NB4 (cell line): ENCODE measurements at regions not wholly inside any gene's neighbourhood (a gene's known extent, or its start where the extent isn't known, plus 50 kb on each side); places are given as distances from the start of the nearest gene placed in this dataset.

Experiments used
- DNase-seq: peaks from one replicate; pipeline ENCODE4 v3.0.0; 2010; ENCODE audit warnings: low read depth
- H3K4me3 ChIP-seq: one replicate; pipeline ENCODE4 v1.5.1; 2011; ENCODE audit warnings: mild to moderate bottlenecking, low read depth, low read length, moderate library complexity
- MYC ChIP-seq: IDR thresholded peaks from 2 replicates; pipeline ENCODE4 v1.6.1; 2011; ENCODE audit warnings: low read depth, low read length
- POLR2A ChIP-seq: IDR thresholded peaks from 2 replicates; pipeline ENCODE4 v1.6.1; 2011; ENCODE audit warnings: mild to moderate bottlenecking; ENCODE audit not compliant: insufficient read length; ENCODE audit errors: extremely low read depth
- TF ChIP-seq, protein P1 (sequence below): IDR thresholded peaks from 2 replicates; pipeline ENCODE4 v1.6.1; 2011; ENCODE audit warnings: low read depth, low read length
- TF ChIP-seq, protein P2 (sequence below): IDR thresholded peaks from one replicate; pipeline ENCODE4 v1.5.1; 2012; ENCODE audit warnings: low read depth, low read length

GRCh38 chr3:99575683-99576082 is 62.7 kb upstream of the COL8A1 start:
- no peak overlapping the region for H3K4me3 ChIP-seq
- TF ChIP-seq POLR2A (no peak), MYC (no peak)
- TF ChIP-seq, protein P1, sequence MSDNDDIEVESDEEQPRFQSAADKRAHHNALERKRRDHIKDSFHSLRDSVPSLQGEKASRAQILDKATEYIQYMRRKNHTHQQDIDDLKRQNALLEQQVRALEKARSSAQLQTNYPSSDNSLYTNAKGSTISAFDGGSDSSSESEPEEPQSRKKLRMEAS = no peak
- TF ChIP-seq, protein P2, sequence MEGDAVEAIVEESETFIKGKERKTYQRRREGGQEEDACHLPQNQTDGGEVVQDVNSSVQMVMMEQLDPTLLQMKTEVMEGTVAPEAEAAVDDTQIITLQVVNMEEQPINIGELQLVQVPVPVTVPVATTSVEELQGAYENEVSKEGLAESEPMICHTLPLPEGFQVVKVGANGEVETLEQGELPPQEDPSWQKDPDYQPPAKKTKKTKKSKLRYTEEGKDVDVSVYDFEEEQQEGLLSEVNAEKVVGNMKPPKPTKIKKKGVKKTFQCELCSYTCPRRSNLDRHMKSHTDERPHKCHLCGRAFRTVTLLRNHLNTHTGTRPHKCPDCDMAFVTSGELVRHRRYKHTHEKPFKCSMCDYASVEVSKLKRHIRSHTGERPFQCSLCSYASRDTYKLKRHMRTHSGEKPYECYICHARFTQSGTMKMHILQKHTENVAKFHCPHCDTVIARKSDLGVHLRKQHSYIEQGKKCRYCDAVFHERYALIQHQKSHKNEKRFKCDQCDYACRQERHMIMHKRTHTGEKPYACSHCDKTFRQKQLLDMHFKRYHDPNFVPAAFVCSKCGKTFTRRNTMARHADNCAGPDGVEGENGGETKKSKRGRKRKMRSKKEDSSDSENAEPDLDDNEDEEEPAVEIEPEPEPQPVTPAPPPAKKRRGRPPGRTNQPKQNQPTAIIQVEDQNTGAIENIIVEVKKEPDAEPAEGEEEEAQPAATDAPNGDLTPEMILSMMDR = no peak
- DNase-seq = no peak

DNA sequence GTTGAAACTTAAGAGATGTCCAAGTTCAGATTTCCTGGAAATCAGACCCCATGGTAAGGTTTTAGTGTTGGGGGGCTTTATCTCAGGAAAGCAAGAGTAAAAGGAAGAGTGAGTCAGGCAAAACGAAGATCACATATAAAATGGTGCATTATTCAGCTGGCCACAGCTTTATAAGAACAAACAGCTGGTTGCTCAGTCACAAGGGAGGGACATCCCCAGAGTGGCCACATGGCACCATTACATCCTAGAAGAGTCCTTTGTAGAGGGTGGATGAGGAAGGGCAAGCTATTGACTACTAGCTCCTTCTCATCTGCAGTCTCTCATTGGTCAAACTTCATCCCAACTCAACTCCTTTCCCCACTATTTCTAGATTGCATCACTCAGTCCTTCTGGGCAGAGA is 68.3 kb upstream of the COL8A1 start:
- no peak for DNase-seq
- H3K4me3 ChIP-seq = no peak overlapping the region
- TF ChIP-seq, protein P2 = no peak
- TF ChIP-seq POLR2A = no peak
- no peak for TF ChIP-seq MYC
- TF ChIP-seq, protein P1 = no peak

- DNase-seq = no peak
- TF ChIP-seq, protein P2 = no peak
- TF ChIP-seq MYC (no peak), POLR2A (no peak)
- TF ChIP-seq, protein P1 = no peak
- H3K4me3 ChIP-seq = no peak overlapping the region
Observed at GRCh38 chr3:99568663-99569335, 69.6 kb upstream of the COL8A1 start.

GRCh38 chr3:99565331-99565730 is 73.1 kb upstream of the COL8A1 start:
- no peak overlapping the region for H3K4me3 ChIP-seq
- no peak for DNase-seq
- TF ChIP-seq POLR2A (no peak), MYC (no peak)
- TF ChIP-seq, protein P2 = no peak

- DNase-seq = no peak
- no peak for TF ChIP-seq MYC
- TF ChIP-seq, protein P1 = no peak
- TF ChIP-seq POLR2A = no peak
- TF ChIP-seq, protein P2 = no peak
- H3K4me3 ChIP-seq = no peak overlapping the region
Observed at GRCh38 chr3:99562990-99563607, 75.3 kb upstream of the COL8A1 start.
